B cell (primary cell): ENCODE measurements at regions not wholly inside any gene's neighbourhood (a gene's known extent, or its start where the extent isn't known, plus 50 kb on each side); places are given as distances from the start of the nearest gene placed in this dataset.

Source experiments
- ATAC-seq: fragments of 200-7000 bp; cut with Tn5 transposase; one replicate; pipeline ENCODE4 v1.10.0; 2021; ENCODE audit warnings: low read depth, mild to moderate bottlenecking, moderate number of reproducible peaks, moderate library complexity
- CTCF ChIA-PET: fragments of 350-600 bp; sonication (Branson Sonifier 250); formaldehyde crosslinking; loops from one replicate; lab custom pipeline; 2021; ENCODE audit warnings: antibody characterized with exemption, inconsistent platforms; lab: Charles Lee
- POLR2A ChIA-PET: fragments of 350-600 bp; sonication (Branson Sonifier 250); formaldehyde crosslinking; loops from one replicate; lab custom pipeline; 2021; ENCODE audit warnings: antibody characterized with exemption; lab: Charles Lee
- DNase-seq: peaks from one replicate; pipeline ENCODE4 v3.0.0; 2013
- H2AFZ ChIP-seq: 2 replicates; pipeline ENCODE4 v1.6.1; 2012; ENCODE audit warnings: mild to moderate bottlenecking, low read depth, low read length; ENCODE audit not compliant: insufficient read depth, poor library complexity, severe bottlenecking
- H3K27ac ChIP-seq, 2 donors: 1 replicate in 1 of 2; 2 replicates in 1 of 2; pipeline ENCODE4 v1.5.1; 2012 to 2013; ENCODE audit warnings: low read length in 2 of 2, mild to moderate bottlenecking in 2 of 2, moderate library complexity in 1 of 2
- H3K27me3 ChIP-seq, 4 experiments: fragments of 200-600 bp in 1 of 4; sonication (generic) in 1 of 4; replicated peaks in 1 of 4; 1 replicate in 2 of 4; 2 replicates in 2 of 4; pipeline versions ENCODE4 v1.6.1 to v1.7.0; 2013 to 2016; ENCODE audit warnings: low read length in 3 of 4, mild to moderate bottlenecking in 2 of 4, mixed read lengths in 1 of 4, moderate library complexity in 1 of 4; ENCODE audit not compliant: insufficient read depth in 4 of 4, control insufficient read depth in 3 of 4; ENCODE audit errors: control extremely low read depth in 1 of 4
- H3K36me3 ChIP-seq, 2 experiments: replicated peaks in 1 of 2; 1 replicate in 1 of 2; 2 replicates in 1 of 2; pipeline versions ENCODE4 v1.6.1 to v1.7.1; 2013; ENCODE audit warnings: low read length in 1 of 2; ENCODE audit not compliant: insufficient read depth in 2 of 2, control insufficient read depth in 1 of 2; ENCODE audit errors: control extremely low read depth in 1 of 2, extremely low read depth in 1 of 2
- H3K4me1 ChIP-seq, 2 donors: fragments of 200-600 bp in 1 of 2; sonication (generic) in 1 of 2; 1 replicate in 1 of 2; 2 replicates in 1 of 2; pipeline versions ENCODE4 v1.5.1 to v1.6.1; 2013 to 2017; ENCODE audit warnings: low read length in 2 of 2; ENCODE audit not compliant: control insufficient read depth in 2 of 2, insufficient read depth in 2 of 2
- H3K4me2 ChIP-seq: replicated peaks from 2 replicates; pipeline ENCODE3; 2012; ENCODE audit warnings: mild to moderate bottlenecking, low read depth, low read length; ENCODE audit not compliant: poor library complexity, severe bottlenecking
- H3K4me3 ChIP-seq, 5 experiments: fragments of 200-600 bp in 1 of 5; sonication (generic) in 1 of 5; 1 replicate in 3 of 5; 2 replicates in 2 of 5; pipeline versions ENCODE4 v1.5.1 to v1.7.0; 2011 to 2016; ENCODE audit warnings: low read length in 4 of 5, mild to moderate bottlenecking in 4 of 5, low read depth in 2 of 5, control low read depth in 1 of 5, moderate library complexity in 1 of 5; ENCODE audit not compliant: insufficient read depth in 1 of 5; ENCODE audit errors: control extremely low read depth in 1 of 5, extremely low read depth in 1 of 5
- H3K79me2 ChIP-seq: fragments of 200-600 bp; sonication (generic); one replicate; pipeline ENCODE4 v1.6.0; 2016; ENCODE audit warnings: low read length; ENCODE audit not compliant: control insufficient read depth, insufficient read depth
- H3K9ac ChIP-seq: fragments of 200-600 bp; sonication (generic); 2 replicates; pipeline ENCODE4 v1.6.1; 2017; ENCODE audit warnings: mild to moderate bottlenecking, low read length, moderate library complexity
- H3K9me3 ChIP-seq, 3 donors: one replicate each; pipeline versions ENCODE4 v1.6.1 to v1.7.1; 2013; ENCODE audit warnings: low read length in 2 of 3; ENCODE audit not compliant: control insufficient read depth in 2 of 3, insufficient read depth in 1 of 3; ENCODE audit errors: control extremely low read depth in 1 of 3
- H4K20me1 ChIP-seq: 2 replicates; pipeline ENCODE4 v1.6.0; 2012; ENCODE audit warnings: mild to moderate bottlenecking, low read length; ENCODE audit not compliant: insufficient read depth, control insufficient read depth, poor library complexity, severe bottlenecking
- H3K27ac Mint-ChIP-seq: one replicate; pipeline ENCODE4 v1.8.0; 2021; ENCODE audit warnings: mixed read lengths
- H3K27me3 Mint-ChIP-seq: one replicate; pipeline ENCODE4 v1.8.0; 2021; ENCODE audit warnings: mixed read lengths
- H3K4me1 Mint-ChIP-seq: one replicate; pipeline ENCODE4 v1.8.0; 2021; ENCODE audit warnings: mixed read lengths
- H3K4me3 Mint-ChIP-seq: one replicate; pipeline ENCODE4 v1.8.0; 2021; ENCODE audit warnings: mixed read lengths
- H3K9me3 Mint-ChIP-seq: one replicate; pipeline ENCODE4 v1.8.0; 2022; ENCODE audit warnings: mixed read lengths; ENCODE audit not compliant: insufficient read depth
- EZH2 ChIP-seq: IDR thresholded peaks from 2 replicates; pipeline ENCODE4 v1.6.1; 2012; ENCODE audit warnings: borderline replicate concordance, low read depth, mild to moderate bottlenecking, moderate library complexity, low read length; ENCODE audit not compliant: insufficient read depth, poor library complexity, severe bottlenecking
- WGBS: methylation state at CpG from one replicate; pipeline ENCODE4 v1.1.5; 2013; ENCODE audit warnings: missing lambda C conversion rate; ENCODE audit not compliant: insufficient coverage; 5-methylcytosine and 5-hydroxymethylcytosine counted together
- intact Hi-C: fragments of 100-400 bp; cut with micrococcal nuclease; formaldehyde crosslinking; loops from one replicate; pipeline ENCODE4 v1.10.0; 2022
- TF ChIP-seq, protein P1 (sequence below): fragments of 200-600 bp; IDR thresholded peaks from one replicate; pipeline ENCODE4 v1.8.0; 2022; ENCODE audit warnings: antibody characterized with exemption, mild to moderate bottlenecking

DNA sequence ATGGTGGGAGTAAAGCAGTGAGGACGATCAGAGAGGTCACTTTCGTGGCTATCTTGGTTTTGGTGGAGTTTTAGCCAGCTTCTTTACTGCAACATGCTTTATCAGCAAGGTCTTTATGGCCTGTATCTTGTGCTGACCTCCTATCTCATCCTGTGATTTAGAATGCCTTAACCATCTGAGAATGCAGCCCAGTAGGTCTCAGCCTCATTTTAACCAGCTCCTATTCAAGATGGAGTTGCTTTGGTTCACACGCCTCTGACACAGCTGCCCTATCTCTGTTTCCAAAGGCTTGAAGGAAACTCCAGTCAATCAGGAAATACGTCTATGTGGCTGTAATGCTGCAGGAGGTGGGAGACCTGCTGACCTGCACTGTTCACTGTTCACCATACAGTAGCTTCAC lies 146.1 kb upstream of the POGK start:
- intact Hi-C loops: no loop called here
- H3K4me3 Mint-ChIP-seq: no peak overlapping the region
- WGBS: no CpG with 5 or more reads among the region's 4 CpGs
- no peak for DNase-seq
- H3K4me1 Mint-ChIP-seq: no peaks in the 10 kb centered on the region
- H2AFZ ChIP-seq: no peak overlapping the region
- CTCF ChIA-PET: no interaction called here
- no peak for ATAC-seq
- TF ChIP-seq, protein P1, sequence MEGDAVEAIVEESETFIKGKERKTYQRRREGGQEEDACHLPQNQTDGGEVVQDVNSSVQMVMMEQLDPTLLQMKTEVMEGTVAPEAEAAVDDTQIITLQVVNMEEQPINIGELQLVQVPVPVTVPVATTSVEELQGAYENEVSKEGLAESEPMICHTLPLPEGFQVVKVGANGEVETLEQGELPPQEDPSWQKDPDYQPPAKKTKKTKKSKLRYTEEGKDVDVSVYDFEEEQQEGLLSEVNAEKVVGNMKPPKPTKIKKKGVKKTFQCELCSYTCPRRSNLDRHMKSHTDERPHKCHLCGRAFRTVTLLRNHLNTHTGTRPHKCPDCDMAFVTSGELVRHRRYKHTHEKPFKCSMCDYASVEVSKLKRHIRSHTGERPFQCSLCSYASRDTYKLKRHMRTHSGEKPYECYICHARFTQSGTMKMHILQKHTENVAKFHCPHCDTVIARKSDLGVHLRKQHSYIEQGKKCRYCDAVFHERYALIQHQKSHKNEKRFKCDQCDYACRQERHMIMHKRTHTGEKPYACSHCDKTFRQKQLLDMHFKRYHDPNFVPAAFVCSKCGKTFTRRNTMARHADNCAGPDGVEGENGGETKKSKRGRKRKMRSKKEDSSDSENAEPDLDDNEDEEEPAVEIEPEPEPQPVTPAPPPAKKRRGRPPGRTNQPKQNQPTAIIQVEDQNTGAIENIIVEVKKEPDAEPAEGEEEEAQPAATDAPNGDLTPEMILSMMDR: no peak
- TF ChIP-seq EZH2: no peak
- no peaks in the 10 kb centered on the region for H3K36me3 ChIP-seq
- H3K27me3 ChIP-seq: peaks cover 0 to 6% (median 3%) of the 10 kb centered on the region in 4 experiments
- no peak overlapping the region for H3K4me2 ChIP-seq
- peaks cover 19% of the 10 kb centered on the region for H3K27me3 Mint-ChIP-seq
- H3K4me1 ChIP-seq: no peaks in the 10 kb centered on the region
- H3K9me3 Mint-ChIP-seq: no peaks in the 10 kb centered on the region
- no peaks in the 10 kb centered on the region for H3K79me2 ChIP-seq
- H3K27ac ChIP-seq: no peak overlapping the region
- peaks cover 0 to 3% (median 0%) of the 10 kb centered on the region in 3 donors for H3K9me3 ChIP-seq
- H3K4me3 ChIP-seq: no peak overlapping the region
- H4K20me1 ChIP-seq: no peaks in the 10 kb centered on the region
- H3K27ac Mint-ChIP-seq: no peak overlapping the region
- POLR2A ChIA-PET: no interaction called here
- no peak overlapping the region for H3K9ac ChIP-seq

DNA sequence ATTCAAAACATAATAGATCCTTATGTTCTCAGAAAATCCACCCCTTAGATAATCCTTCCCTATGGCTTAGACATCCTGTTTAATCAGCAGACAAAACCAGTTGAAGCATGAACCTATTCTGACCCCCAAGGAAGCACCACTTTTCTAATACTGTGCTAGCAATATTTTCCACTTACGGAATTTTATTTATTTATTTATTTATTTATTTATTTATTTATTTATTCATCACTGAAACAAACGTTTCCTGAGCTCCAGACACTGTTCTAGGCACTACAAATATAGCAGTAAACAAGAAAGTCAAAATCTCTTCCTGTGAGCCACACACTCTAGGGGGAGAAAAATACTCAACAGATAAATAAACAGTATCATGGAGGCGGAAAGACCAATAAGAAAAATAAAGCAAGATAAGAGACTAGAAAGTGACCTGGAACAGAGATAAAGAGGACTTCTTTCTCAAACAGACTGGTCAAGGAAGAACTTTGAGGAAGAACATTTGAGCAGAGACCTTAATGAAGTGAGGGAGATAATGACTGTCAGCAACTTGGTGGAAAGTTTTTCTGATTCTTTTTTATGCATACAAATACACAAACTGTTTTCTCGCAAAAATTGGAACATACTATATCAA lies 145.5 kb upstream of the POGK start:
- no peaks in the 10 kb centered on the region for H3K4me1 Mint-ChIP-seq
- no peak overlapping the region for H3K27ac Mint-ChIP-seq
- ChIA-PET CTCF (no interaction called here), POLR2A (no interaction called here)
- no peaks in the 10 kb centered on the region for H4K20me1 ChIP-seq
- no peaks in the 10 kb centered on the region for H3K4me1 ChIP-seq
- peaks cover 19% of the 10 kb centered on the region for H3K27me3 Mint-ChIP-seq
- DNase-seq (no peak), ATAC-seq (no peak)
- H2AFZ ChIP-seq: no peak overlapping the region
- H3K9ac ChIP-seq: no peak overlapping the region
- no peaks in the 10 kb centered on the region for H3K9me3 Mint-ChIP-seq
- no peak overlapping the region for H3K27ac ChIP-seq
- no peak for TF ChIP-seq EZH2
- TF ChIP-seq, protein P1: no peak
- no peaks in the 10 kb centered on the region for H3K79me2 ChIP-seq
- H3K4me3 ChIP-seq: no peak overlapping the region
- H3K36me3 ChIP-seq: no peaks in the 10 kb centered on the region
- H3K4me3 Mint-ChIP-seq: no peak overlapping the region
- WGBS: no CpG with 5 or more reads among the region's 4 CpGs
- peaks cover 0 to 6% (median 3%) of the 10 kb centered on the region in 4 experiments for H3K27me3 ChIP-seq
- no peak overlapping the region for H3K4me2 ChIP-seq
- intact Hi-C loops: no loop called here
- peaks cover 0 to 3% (median 0%) of the 10 kb centered on the region in 3 donors for H3K9me3 ChIP-seq
